ENCODE measurements at regions not wholly inside any gene's neighbourhood (a gene's known extent, or its start where the extent isn't known, plus 50 kb on each side); places are given as distances from the start of the nearest gene placed in this dataset. TPM values are rescaled to one million over a fixed set of nuclear protein-coding genes. Genes with fewer than 3 reads are reported as not detected.

GRCh38 chr1:43008115-43009060 is 49.7 kb upstream of the SLC2A1 start (continued):
- peak; percentile 59; the same call in 1 of the 2 replicates for TF ChIP-seq ZNF114 (CRISPR knock-in tag; IDR thresholded peaks at IDR 0.05)
- TF ChIP-seq CREB1 (CRISPR knock-in tag; IDR thresholded peaks at IDR 0.05; ENCODE audit: low read depth) = peak; percentile 90

Small RNA genes lying in the stretch of these regions (small RNA-seq; reads per million reads assigned to genes)
- gene RF00026 (ENCODE audit: low replicate concordance) = not detected
